ENCODE measurements at regions not wholly inside any gene's neighbourhood (a gene's known extent, or its start where the extent isn't known, plus 50 kb on each side); places are given as distances from the start of the nearest gene placed in this dataset.

DNA sequence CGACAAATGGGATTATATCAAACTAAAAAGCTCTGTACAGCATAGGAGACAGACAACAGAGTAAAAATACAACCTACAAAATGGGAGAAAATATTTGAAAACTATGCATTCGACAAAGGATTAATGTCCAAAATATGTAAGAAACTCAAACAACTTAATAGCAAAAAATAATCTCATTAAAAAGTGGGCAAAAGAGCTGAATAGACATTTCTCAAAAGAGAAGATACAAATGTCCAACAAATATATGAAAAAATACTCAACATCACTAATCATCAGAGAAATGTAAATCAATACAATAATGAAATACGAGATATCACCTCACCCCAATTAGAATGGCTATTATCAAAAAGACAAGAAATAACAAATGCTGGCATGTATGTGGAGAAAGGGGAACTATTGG lies 272.9 kb downstream of the KLHL13 start:
- TF ChIP-seq CTCF (IDR thresholded peaks at IDR 0.05; ENCODE audit: insufficient read depth, low read length) (no peak), POLR2AphosphoS5 (IDR thresholded peaks at IDR 0.05; ENCODE audit: low read depth) (no peak), REST (IDR thresholded peaks at IDR 0.05; ENCODE audit: insufficient replicate concordance, low read depth) (no peak)

Data from HL-60 (cell line).